Fibroblast of pulmonary artery (primary cell): ENCODE measurements at regions not wholly inside any gene's neighbourhood (a gene's known extent, or its start where the extent isn't known, plus 50 kb on each side); places are given as distances from the start of the nearest gene placed in this dataset.
A peak's percentile ranks its signal among the peaks of the same experiment; 100 is the strongest.

Source experiments
- DNase-seq: peaks from one replicate; pipeline ENCODE4 v3.0.0-alpha.2; 2010; ENCODE audit warnings: low read depth
- H3K4me3 ChIP-seq: replicated peaks from 2 replicates; pipeline ENCODE4 v1.5.1; 2011; ENCODE audit warnings: low read depth, mild to moderate bottlenecking, control low read depth, low read length, moderate library complexity
- CTCF ChIP-seq: IDR thresholded peaks from 2 replicates; pipeline ENCODE4 v1.5.1; 2011; ENCODE audit warnings: mild to moderate bottlenecking, control low read depth, low read length, inconsistent platforms; ENCODE audit errors: missing control alignments

GRCh38 chr5:110288766-110289511 lies 437.5 kb downstream of the TMEM232 start:
- DNase-seq = peak; percentile 0
- TF ChIP-seq CTCF = no peak
- H3K4me3 ChIP-seq = no peak overlapping the region

- no peak overlapping the region for H3K4me3 ChIP-seq
- TF ChIP-seq CTCF = no peak
- no peak for DNase-seq
Observed at GRCh38 chr5:110289512-110289810, 437.0 kb downstream of the TMEM232 start.

GRCh38 chr5:110290542-110290941 lies 435.9 kb downstream of the TMEM232 start:
- no peak overlapping the region for H3K4me3 ChIP-seq
- no peak for TF ChIP-seq CTCF
- DNase-seq = no peak

- DNase-seq = no peak
- no peak for TF ChIP-seq CTCF
- no peak overlapping the region for H3K4me3 ChIP-seq
Observed at GRCh38 chr5:110294281-110294680, 432.2 kb downstream of the TMEM232 start.

GRCh38 chr5:110297152-110297670 lies 429.3 kb downstream of the TMEM232 start:
- no peak for DNase-seq
- no peak for TF ChIP-seq CTCF
- no peak overlapping the region for H3K4me3 ChIP-seq

GRCh38 chr5:110304176-110304575 lies 422.3 kb downstream of the TMEM232 start:
- DNase-seq = no peak
- H3K4me3 ChIP-seq = no peak overlapping the region
- TF ChIP-seq CTCF = no peak

- no peak for TF ChIP-seq CTCF
- DNase-seq = no peak
- no peak overlapping the region for H3K4me3 ChIP-seq
Observed at GRCh38 chr5:110306650-110307049, 419.8 kb downstream of the TMEM232 start.
